ENCODE measurements at regions not wholly inside any gene's neighbourhood (a gene's known extent, or its start where the extent isn't known, plus 50 kb on each side); places are given as distances from the start of the nearest gene placed in this dataset.

DNA sequence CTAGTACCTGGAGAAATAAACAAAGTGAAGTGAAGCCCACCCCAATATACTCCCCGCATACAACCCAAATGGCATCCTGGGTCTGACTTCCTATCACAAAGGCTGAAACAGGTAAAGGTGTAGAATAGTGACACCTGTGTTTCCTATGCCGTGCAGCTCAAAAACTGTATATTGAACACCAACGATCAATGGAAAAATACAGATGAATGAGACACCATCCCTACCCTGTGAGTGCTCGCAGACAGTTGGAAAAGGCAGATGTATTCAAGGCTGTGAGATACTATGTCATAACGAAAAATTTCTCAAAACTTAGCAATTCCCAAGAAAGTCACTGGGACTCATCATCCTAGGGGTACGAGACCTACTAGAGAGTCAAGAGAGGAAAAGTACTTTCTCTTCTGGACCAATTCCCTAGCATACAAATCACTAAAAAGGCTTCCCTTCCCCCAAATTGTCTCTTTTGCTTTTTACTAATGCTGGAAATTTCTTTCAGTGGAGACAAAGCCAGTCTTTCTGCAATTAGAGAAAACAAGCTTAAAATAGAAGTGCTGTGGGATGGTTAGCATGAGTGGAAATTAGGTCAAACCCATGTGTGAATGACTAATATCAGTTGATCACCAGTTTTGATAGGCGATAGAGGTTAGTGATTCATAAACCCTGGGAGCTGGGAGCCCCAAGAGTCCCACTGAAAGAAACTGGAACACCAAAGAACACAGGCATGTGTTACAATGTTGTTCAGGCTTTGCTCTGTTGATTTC, 249.7 kb downstream of the SPTSSA start:
- DNase-seq, result no peak

- no peak for DNase-seq
Measured at GRCh38 chr14:34211732-34212131, 250.3 kb downstream of the SPTSSA start.

DNA sequence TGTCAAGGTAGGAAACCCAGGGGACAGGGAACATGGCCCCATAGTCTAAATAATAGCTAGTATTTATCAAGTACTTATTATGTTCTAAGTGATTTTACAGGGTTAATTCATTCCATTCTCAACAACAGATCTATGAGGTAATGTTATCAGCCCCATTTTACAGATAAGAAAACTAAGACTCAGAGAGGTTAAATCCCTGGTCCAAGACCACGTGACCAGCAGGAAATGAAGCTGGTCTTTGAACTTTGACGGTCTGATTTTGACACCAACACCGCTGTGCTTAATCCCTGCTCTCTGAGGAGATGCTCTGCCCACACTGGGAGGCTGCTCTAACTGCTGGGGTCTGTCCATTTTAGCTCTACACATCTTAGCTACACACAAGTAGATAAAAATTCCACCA, 253.5 kb downstream of the SPTSSA start:
- DNase-seq, result no peak

DNA sequence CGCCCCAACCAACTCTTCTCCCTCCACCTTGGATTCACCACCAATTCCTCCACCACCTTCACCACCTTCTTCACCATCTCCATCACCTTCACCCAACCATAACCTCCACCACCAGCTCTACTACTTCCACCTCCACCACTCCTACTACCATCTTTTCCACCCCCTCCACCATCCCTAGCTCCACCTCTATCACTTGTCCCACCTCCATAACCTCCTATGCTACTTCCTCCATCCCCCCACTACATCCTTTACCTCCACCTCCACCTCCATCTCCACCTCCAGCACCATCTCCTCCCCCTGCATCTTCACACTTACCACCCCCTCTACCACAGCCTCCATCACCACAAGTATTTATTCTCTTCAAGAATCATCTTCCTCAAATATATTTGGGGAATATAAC, 254.9 kb upstream of the EGLN3 start:
- DNase-seq, result no peak

DNA sequence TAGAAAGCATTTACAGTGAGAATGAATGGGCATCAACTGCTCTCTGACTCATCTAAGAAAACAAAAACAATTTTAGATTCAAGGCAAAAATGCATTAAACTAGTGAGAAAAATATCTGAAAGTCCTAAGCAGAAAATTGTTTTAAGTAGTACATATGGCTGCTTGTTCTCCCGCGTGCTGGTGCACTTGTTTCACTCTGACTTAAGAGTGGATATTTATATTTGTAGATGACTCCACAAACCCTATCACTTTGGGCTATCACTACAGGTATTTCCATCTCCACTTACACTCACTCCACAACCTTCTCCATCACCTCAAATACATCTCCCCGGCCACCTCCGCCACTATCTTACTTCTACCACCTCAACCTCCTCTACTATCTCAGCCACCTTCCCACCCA, 253.9 kb upstream of the EGLN3 start:
- no peak for DNase-seq

DNA sequence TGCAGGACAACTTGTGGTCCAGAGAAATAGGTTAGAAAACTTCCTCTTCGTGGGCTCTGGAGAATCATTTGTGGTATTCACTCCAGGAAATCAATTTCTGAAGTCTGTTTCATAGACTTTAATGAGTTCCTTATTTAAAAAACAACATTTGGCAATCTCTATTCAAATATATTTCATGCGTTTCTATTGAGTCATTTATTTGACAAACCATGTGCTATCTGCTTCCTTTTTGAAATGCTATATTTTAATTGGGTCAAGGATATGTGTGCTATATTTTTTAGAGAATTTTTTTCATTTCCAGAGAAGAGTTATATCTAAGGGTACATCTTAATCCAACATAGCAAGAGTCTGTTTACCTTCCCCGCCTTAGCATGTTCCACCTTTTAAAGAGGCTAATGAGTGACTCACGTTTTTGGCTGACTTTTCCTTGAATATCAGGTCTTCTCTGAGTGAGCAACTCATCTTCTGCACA, 252.4 kb upstream of the EGLN3 start:
- no peak for DNase-seq

- DNase-seq, result no peak
Measured at GRCh38 chr14:34201909-34202637, 251.2 kb upstream of the EGLN3 start.

DNA sequence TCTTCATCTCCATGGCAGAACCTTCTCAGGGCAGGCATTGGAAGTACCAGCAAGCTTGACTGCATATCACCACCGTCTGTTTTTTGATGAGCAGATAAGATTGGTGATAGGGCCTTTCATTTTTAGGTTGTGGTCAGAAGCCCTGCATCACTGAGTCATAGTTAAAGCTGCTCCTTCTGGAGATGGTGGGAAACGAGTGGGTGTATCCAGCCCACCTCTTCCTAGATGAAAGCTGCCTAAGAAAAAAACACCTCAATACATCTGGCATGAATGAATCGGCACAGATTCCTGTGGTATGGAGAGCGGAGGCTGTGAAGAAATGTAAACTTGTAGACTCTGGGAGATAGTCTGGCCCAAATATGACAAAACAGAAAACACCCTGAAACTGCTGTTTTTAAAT, 248.7 kb upstream of the EGLN3 start:
- no peak for DNase-seq

DNA sequence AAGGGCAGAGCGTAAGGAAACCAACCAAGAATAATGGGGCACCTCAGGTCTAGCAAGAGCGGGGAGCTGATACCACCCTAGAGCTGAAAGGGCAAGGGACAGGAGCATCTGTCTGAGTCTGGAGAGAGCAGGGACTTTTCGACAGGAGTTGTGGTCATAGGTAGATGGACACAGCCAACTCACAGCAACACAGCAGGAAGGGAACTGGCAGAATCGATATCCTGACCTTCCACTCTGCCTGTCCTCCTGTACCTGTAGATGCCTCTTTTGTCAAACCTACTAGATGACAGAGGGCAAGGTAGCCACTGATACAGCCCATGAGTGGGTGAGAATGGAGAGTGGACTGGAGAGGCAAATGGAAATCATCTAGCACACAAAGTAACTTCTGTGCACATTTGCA, 247.2 kb upstream of the EGLN3 start:
- DNase-seq, result no peak

DNA sequence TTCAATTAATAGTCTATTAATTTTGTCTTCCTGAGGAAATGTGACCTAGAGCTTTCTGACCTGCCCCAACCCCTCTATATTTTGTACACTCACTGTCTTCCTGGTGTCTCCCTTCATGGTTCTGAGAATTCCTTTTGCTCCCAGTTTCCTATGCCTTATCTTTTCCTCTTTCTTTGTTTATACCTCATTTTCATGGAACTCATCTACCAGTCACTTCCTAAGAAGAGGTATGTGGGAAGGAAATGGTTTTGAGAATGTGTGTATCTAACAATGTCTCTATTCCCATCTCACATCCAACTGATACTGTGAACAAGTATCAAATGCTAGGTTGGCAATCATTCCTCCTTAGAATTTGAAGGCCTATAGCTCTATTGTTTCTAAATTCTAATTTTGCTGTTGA, 245.1 kb upstream of the EGLN3 start:
- DNase-seq, result no peak

DNA sequence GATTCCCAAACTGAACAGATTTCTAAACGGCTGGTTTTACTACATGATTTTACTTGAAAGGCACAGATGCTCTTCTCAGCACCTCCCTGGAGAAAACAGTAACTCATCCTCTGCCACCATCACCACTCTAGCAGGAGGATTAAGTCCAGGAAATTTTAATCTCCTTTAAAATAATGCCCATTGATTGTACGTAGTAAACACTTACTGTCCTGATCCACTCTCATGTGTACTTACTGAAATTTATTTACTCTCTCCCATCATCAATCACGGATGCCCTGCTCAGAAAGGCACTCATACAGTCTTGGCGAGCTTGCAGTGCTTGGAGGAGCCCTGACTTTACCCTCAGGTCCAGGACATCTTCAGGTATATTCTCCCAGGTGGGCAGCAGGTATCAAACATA, 239.8 kb upstream of the EGLN3 start:
- DNase-seq, result no peak

GRCh38 chr14:34189866-34190265, 239.0 kb upstream of the EGLN3 start:
- no peak for DNase-seq

DNA sequence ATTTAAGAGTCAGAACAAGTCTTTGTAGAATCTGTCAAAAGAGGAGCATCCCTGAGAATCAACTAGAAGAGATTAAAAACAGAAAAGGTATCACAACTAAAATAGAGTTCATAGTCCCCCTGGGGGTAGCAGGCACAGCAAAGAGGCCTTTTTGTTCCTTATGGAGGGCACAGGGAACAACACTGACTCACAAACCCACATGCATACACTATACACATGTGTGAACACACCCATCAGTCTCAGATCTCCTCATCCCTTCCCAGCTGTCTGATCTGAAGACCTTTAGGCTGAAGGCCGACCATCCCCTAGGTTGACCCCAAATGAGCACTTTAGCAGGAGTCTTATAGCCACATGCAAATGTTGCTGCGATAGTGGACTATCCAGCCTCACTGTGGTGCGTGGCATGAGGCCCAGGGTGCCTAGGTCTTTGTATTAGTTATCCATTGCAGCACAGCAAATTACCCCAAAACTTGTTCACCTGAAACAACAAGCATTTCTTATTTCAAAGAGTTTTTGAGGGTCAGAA, 236.7 kb upstream of the EGLN3 start:
- no peak for DNase-seq

DNA sequence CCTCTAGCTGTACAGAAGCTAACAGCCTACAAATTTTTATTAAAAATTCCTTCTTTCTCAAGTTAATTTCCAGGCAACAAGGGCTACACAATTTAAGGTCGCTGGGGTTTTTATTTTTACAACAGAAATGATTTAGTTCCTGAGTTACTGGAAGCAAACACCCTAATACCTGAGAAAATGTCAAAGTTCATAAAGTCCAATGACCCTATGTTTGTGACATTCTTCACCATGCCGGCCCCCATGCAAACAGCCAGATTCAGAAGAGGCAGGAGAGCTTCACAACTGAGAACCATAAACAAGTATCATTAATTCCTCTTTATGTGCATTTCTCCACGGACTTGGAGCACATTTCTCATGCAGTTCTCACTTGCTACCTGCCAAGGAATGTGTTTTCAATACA, 236.2 kb upstream of the EGLN3 start:
- no peak for DNase-seq

- DNase-seq, result no peak
Measured at GRCh38 chr14:34184126-34184525, 233.3 kb upstream of the EGLN3 start.

DNA sequence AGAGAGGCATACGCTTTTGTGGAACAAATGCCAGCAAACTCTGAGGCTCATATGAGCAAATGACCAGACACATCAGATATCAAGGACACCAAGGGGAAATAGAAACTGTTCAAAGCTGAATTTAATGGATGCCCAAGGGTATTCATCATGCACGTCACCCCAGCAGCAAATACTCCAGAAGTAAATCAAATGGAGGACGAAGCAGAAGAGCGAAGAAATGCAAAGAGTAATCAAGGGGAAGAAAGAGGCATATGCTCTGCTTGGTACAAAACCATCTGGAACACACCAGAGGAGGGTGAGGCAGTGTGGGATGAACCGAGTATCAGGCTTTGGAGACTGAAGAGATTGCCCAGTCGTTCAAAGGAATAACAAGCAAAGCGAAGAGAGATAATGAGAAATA, 232.6 kb upstream of the EGLN3 start:
- DNase-seq, result no peak

- DNase-seq, result peak; percentile 20
Measured at GRCh38 chr14:34181338-34181737, 230.5 kb upstream of the EGLN3 start.

- DNase-seq, result no peak
Measured at GRCh38 chr14:34180869-34181268, 230.0 kb upstream of the EGLN3 start.

DNA sequence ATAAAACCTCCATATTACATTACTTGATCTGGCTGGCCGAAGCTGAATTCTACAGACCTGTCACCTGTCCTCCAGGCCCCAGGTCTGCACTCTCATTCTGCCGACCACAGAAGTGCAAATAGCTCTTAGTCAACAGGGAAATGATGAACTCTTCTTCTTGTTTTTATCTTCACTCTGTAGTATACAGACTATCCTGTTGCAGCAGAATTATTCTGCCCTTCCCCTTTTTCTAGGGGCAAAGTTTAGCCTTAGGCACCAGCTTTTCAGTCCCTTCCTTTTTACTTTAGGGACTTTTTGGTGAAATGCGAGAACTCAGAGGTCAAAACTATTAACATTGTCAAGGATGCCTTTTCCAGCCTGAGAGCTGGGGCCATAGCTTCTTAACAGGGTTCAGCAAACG, 229.6 kb upstream of the EGLN3 start:
- peak; percentile 16 for DNase-seq

- DNase-seq, result no peak
Measured at GRCh38 chr14:34179727-34180126, 228.9 kb upstream of the EGLN3 start.

DNA sequence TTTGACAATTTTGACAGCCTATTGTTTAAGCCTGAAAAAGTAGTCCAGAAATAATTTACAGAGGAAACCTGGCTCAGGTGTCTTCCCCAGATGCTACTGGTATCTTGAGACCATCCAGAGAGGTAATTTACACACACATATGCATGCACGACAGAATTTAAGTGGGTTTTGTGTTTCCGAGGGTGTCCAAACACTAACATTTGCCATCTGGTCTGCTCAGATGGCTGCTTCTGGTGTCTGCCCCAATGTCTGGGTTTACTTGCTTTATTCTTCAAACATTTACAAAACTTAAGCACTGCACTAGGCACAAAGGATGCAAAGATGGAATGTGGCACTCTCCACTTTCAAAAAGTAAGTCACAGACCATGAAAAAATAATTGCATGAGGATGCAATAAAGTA, 226.6 kb upstream of the EGLN3 start:
- DNase-seq, result no peak

DNA sequence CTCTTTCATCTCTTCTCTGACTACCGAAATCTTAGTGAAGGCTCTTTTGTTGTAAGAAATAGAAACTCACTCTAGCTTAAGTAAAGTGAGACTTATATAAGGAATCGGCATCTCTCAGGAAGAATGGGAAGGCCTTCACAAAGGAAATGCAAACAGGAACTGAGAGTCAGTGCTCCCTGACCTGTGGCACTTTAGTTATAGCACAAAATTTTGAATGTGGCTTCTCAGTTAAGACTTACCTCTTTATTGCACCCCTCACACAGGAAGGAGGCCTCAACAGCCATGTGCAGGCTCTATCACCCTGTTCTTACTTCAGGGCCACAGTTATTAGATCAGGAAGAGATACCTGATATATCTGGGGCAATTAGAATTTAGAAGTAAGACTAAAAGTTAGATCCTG, 224.7 kb upstream of the EGLN3 start:
- no peak for DNase-seq

GRCh38 chr14:34174973-34175372, 224.1 kb upstream of the EGLN3 start:
- no peak for DNase-seq

DNA sequence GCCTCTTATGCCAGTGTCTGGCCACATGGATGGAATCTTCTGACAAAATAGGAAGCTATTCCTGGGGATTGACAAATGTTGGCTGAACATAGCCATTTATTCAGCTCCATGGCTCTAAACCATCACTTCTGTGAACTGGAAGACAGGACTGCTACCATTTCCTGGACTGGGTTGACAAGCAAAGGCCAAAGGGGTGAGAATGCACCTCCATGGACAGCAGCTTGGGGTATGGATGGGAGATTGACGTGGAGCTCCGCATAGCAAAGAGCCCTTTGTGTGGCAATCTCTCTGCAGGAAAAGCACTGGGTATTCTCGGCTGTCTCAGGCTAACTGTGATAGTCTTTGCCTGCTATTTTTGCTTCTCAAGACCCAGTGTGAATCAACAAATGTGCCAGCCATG, 223.0 kb upstream of the EGLN3 start:
- no peak for DNase-seq

Data from right kidney (tissue), 1 donor.